ENCODE measurements at regions not wholly inside any gene's neighbourhood (a gene's known extent, or its start where the extent isn't known, plus 50 kb on each side); places are given as distances from the start of the nearest gene placed in this dataset.

- DNase-seq (ENCODE audit: low spot score) = no peak
- TF ChIP-seq, protein P1, sequence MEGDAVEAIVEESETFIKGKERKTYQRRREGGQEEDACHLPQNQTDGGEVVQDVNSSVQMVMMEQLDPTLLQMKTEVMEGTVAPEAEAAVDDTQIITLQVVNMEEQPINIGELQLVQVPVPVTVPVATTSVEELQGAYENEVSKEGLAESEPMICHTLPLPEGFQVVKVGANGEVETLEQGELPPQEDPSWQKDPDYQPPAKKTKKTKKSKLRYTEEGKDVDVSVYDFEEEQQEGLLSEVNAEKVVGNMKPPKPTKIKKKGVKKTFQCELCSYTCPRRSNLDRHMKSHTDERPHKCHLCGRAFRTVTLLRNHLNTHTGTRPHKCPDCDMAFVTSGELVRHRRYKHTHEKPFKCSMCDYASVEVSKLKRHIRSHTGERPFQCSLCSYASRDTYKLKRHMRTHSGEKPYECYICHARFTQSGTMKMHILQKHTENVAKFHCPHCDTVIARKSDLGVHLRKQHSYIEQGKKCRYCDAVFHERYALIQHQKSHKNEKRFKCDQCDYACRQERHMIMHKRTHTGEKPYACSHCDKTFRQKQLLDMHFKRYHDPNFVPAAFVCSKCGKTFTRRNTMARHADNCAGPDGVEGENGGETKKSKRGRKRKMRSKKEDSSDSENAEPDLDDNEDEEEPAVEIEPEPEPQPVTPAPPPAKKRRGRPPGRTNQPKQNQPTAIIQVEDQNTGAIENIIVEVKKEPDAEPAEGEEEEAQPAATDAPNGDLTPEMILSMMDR (IDR thresholded peaks at IDR 0.05; ENCODE audit: extremely low read depth, insufficient read depth, missing control alignments) = no peak
- in situ Hi-C loops (cut with MboI; ENCODE audit: low pct_unique_long_range_greater_than_20kb, low sequenced_read_pairs, unreplicated experiment) = no loop called here
These were observed 105.5 kb upstream of the PAPPA start for GRCh38 chr9:116048081-116048480.

DNA sequence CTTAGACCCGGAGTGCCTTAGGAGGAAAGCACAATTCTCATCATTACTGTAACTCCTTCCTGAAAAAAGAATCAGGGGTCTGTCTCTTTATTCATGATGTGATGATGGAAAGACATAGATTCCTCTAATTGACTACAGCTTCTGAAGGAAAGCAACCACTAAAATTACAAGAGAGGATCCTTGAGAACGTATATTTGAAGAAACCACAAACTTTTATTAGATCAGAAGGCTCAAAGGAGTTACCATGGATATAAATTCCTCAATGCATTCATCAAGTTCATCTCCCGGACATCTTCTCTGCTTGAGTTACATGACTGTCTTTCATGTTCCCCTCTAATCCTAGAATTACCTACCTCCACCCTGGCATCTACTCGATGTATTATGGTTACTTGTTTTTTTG, 104.1 kb upstream of the PAPPA start:
- no peak for DNase-seq (ENCODE audit: low spot score)
- in situ Hi-C loops (cut with MboI; ENCODE audit: low pct_unique_long_range_greater_than_20kb, low sequenced_read_pairs, unreplicated experiment) = no loop called here
- TF ChIP-seq, protein P1 (IDR thresholded peaks at IDR 0.05; ENCODE audit: extremely low read depth, insufficient read depth, missing control alignments) = no peak

DNA sequence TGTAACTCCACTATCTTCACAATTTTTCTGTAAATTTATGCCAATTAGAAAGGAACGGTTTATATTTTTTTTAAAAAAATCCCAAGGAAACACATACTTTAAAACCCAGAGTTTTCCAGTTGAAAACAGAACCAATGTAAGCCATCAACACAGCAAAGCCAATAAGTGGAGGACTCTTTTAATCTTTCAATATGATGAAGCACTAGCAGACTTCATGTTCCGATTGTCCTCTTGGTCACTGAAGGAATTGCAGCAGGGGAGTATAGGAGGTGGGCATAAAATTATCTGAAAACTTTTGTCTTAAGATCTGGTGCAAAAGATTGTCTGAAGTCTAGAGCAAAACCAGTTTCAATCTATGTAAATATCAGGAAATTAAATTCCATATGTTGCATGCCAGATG, 102.1 kb upstream of the PAPPA start:
- in situ Hi-C loops (cut with MboI; ENCODE audit: low pct_unique_long_range_greater_than_20kb, low sequenced_read_pairs, unreplicated experiment) = no loop called here
- TF ChIP-seq, protein P1 (IDR thresholded peaks at IDR 0.05; ENCODE audit: extremely low read depth, insufficient read depth, missing control alignments) = no peak
- no peak for DNase-seq (ENCODE audit: low spot score)

GRCh38 chr9:116055536-116055935, 98.1 kb upstream of the PAPPA start:
- TF ChIP-seq, protein P1 (IDR thresholded peaks at IDR 0.05; ENCODE audit: extremely low read depth, insufficient read depth, missing control alignments) = no peak
- DNase-seq (ENCODE audit: low spot score) = no peak
- in situ Hi-C loops (cut with MboI; ENCODE audit: low pct_unique_long_range_greater_than_20kb, low sequenced_read_pairs, unreplicated experiment) = no loop called here

DNA sequence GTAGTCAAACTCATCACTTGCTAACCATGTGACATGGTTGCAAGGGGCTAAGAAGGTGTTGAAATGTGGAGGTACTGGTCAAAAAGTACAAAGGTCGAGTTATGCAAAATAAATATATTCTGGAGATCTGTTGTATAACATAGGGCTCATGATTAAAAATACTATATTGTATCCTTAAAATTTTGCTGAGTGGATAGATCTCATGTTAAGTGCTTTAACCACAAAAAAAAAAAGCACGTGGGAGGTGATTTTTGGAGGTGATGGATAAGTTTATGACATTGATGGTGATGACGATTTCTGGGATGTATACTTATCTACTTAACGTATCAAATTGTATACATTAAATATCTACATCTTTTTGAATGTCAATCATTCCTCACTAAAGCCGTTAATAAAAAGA, 96.2 kb upstream of the PAPPA start:
- no peak for DNase-seq (ENCODE audit: low spot score)
- TF ChIP-seq, protein P1 (IDR thresholded peaks at IDR 0.05; ENCODE audit: extremely low read depth, insufficient read depth, missing control alignments) = no peak
- in situ Hi-C loops (cut with MboI; ENCODE audit: low pct_unique_long_range_greater_than_20kb, low sequenced_read_pairs, unreplicated experiment) = no loop called here

GRCh38 chr9:116058421-116058820, 95.2 kb upstream of the PAPPA start:
- TF ChIP-seq, protein P1 (IDR thresholded peaks at IDR 0.05; ENCODE audit: extremely low read depth, insufficient read depth, missing control alignments) = no peak
- DNase-seq (ENCODE audit: low spot score) = no peak
- in situ Hi-C loops (cut with MboI; ENCODE audit: low pct_unique_long_range_greater_than_20kb, low sequenced_read_pairs, unreplicated experiment) = no loop called here

DNA sequence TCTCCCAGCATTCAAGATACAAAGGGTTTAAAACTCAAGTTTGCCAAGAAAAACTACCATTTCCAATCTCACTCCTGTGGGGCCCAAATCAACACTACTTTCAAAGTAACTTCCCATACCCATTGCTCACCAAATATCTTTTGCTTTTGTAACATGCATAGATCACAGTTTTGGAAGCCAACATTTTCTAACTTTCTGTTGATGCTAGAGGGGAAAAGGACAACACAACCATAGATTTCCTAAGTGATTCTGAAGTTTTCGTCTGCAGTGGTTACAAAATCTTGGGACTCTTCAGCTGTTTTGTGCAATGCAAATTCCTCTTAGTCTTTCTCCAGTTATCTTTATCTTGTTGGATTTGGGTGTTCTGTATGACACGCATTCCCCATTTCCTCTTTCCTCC, 94.1 kb upstream of the PAPPA start:
- no peak for DNase-seq (ENCODE audit: low spot score)
- TF ChIP-seq, protein P1 (IDR thresholded peaks at IDR 0.05; ENCODE audit: extremely low read depth, insufficient read depth, missing control alignments) = no peak
- in situ Hi-C loops (cut with MboI; ENCODE audit: low pct_unique_long_range_greater_than_20kb, low sequenced_read_pairs, unreplicated experiment) = no loop called here
